ENCODE measurements at regions not wholly inside any gene's neighbourhood (a gene's known extent, or its start where the extent isn't known, plus 50 kb on each side); places are given as distances from the start of the nearest gene placed in this dataset.

- 100% methylated on average over 3 of the region's 5 CpGs for WGBS (ENCODE audit: insufficient coverage)
These were observed 256.7 kb upstream of the PGRMC2 start for GRCh38 chr4:128544272-128544671.

GRCh38 chr4:128543696-128544095 is 256.1 kb upstream of the PGRMC2 start:
- WGBS (ENCODE audit: insufficient coverage): 60% methylated on average over 2 of the region's 6 CpGs
- Histone ChIP-seq H3K9me3 (no peaks in the 10 kb centered on the region), H3K4me1 (ENCODE audit: control insufficient read depth in 1 of 2, extremely low read depth in 1 of 2, insufficient read depth in 2 of 2, low read length in 2 of 2) (no peaks in the 10 kb centered on the region), H3K4me3 (ENCODE audit: control insufficient read depth in 1 of 2, extremely low read depth in 1 of 2, low read length in 1 of 2) (no peak overlapping the region), H3K36me3 (ENCODE audit: control insufficient read depth in 2 of 2, extremely low read depth in 1 of 2, insufficient read depth in 1 of 2, low read length in 1 of 2) (no peaks in the 10 kb centered on the region), H3K27me3 (replicated peaks in 1 of 2; ENCODE audit: control insufficient read depth in 2 of 2, extremely low read depth in 1 of 2, insufficient read depth in 2 of 2, low read length in 1 of 2) (peaks cover 0 to 5% of the 10 kb centered on the region in 2 experiments), H3K27ac (ENCODE audit: low read length) (no peak overlapping the region)
- POLR2A ChIA-PET: no interaction called here
- no peaks in the 10 kb centered on the region for H3K36me3 Mint-ChIP-seq
- CTCF ChIA-PET: no interaction called here
- H3K27ac Mint-ChIP-seq: no peak overlapping the region
- ATAC-seq (replicated peaks in 1 of 4): no peak
- H3K4me3 Mint-ChIP-seq: no peak overlapping the region
- peaks cover 5 to 10% of the 10 kb centered on the region in 2 donors for H3K27me3 Mint-ChIP-seq
- no peaks in the 10 kb centered on the region for H3K4me1 Mint-ChIP-seq
- DNase-seq: no peak
- no peaks in the 10 kb centered on the region for H3K9me3 Mint-ChIP-seq

More at GRCh38 chr4:128544272-128544671, 256.7 kb upstream of the PGRMC2 start:
- H3K4me1 Mint-ChIP-seq: no peaks in the 10 kb centered on the region
- ATAC-seq (replicated peaks in 1 of 4) (no peak), DNase-seq (no peak)
- Histone ChIP-seq H3K27me3 (replicated peaks in 1 of 2; ENCODE audit: control insufficient read depth in 2 of 2, extremely low read depth in 1 of 2, insufficient read depth in 2 of 2, low read length in 1 of 2) (no peaks in the 10 kb centered on the region), H3K36me3 (ENCODE audit: control insufficient read depth in 2 of 2, extremely low read depth in 1 of 2, insufficient read depth in 1 of 2, low read length in 1 of 2) (no peaks in the 10 kb centered on the region), H3K4me1 (ENCODE audit: control insufficient read depth in 1 of 2, extremely low read depth in 1 of 2, insufficient read depth in 2 of 2, low read length in 2 of 2) (no peaks in the 10 kb centered on the region), H3K9me3 (no peaks in the 10 kb centered on the region), H3K27ac (ENCODE audit: low read length) (no peak overlapping the region), H3K4me3 (ENCODE audit: control insufficient read depth in 1 of 2, extremely low read depth in 1 of 2, low read length in 1 of 2) (no peak overlapping the region)
- H3K4me3 Mint-ChIP-seq: no peak overlapping the region
- POLR2A ChIA-PET: no interaction called here
- H3K9me3 Mint-ChIP-seq: no peaks in the 10 kb centered on the region
- CTCF ChIA-PET: no interaction called here
- no peak overlapping the region for H3K27ac Mint-ChIP-seq
- H3K36me3 Mint-ChIP-seq: no peaks in the 10 kb centered on the region
- peaks cover 5 to 10% of the 10 kb centered on the region in 2 donors for H3K27me3 Mint-ChIP-seq

GRCh38 chr4:128542047-128542446 is 254.4 kb upstream of the PGRMC2 start:
- Mint-ChIP-seq H3K4me3 (no peak overlapping the region), H3K9me3 (no peaks in the 10 kb centered on the region), H3K36me3 (no peaks in the 10 kb centered on the region), H3K27ac (no peak overlapping the region), H3K4me1 (no peaks in the 10 kb centered on the region), H3K27me3 (peaks cover 4 to 5% of the 10 kb centered on the region in 2 donors)
- WGBS (ENCODE audit: insufficient coverage): 76% methylated on average over 3 of the region's 3 CpGs
- Histone ChIP-seq H3K27ac (ENCODE audit: low read length) (no peak overlapping the region), H3K4me1 (ENCODE audit: control insufficient read depth in 1 of 2, extremely low read depth in 1 of 2, insufficient read depth in 2 of 2, low read length in 2 of 2) (no peaks in the 10 kb centered on the region), H3K4me3 (ENCODE audit: control insufficient read depth in 1 of 2, extremely low read depth in 1 of 2, low read length in 1 of 2) (no peak overlapping the region), H3K27me3 (replicated peaks in 1 of 2; ENCODE audit: control insufficient read depth in 2 of 2, extremely low read depth in 1 of 2, insufficient read depth in 2 of 2, low read length in 1 of 2) (peaks cover 0 to 9% of the 10 kb centered on the region in 2 experiments), H3K36me3 (ENCODE audit: control insufficient read depth in 2 of 2, extremely low read depth in 1 of 2, insufficient read depth in 1 of 2, low read length in 1 of 2) (no peaks in the 10 kb centered on the region), H3K9me3 (no peaks in the 10 kb centered on the region)
- CTCF ChIA-PET: no interaction called here
- POLR2A ChIA-PET: interaction anchor here in 1 of 2 donors (0.5 kb wide), 1 partner anchor 574 kb away, joined by 4 read pairs; no protein-coding TSS in a partner anchor
- ATAC-seq (replicated peaks in 1 of 4): no peak
- DNase-seq: no peak

- H3K4me3 Mint-ChIP-seq: no peak overlapping the region
These were observed 252.5 kb upstream of the PGRMC2 start for GRCh38 chr4:128540122-128540521.

GRCh38 chr4:128538111-128538882 is 250.7 kb upstream of the PGRMC2 start:
- Mint-ChIP-seq H3K4me3 (no peak overlapping the region), H3K4me1 (no peaks in the 10 kb centered on the region), H3K36me3 (no peaks in the 10 kb centered on the region), H3K27ac (no peak overlapping the region), H3K27me3 (peaks cover 5 to 11% of the 10 kb centered on the region in 2 donors), H3K9me3 (no peaks in the 10 kb centered on the region)
- Histone ChIP-seq H3K9me3 (no peaks in the 10 kb centered on the region), H3K4me3 (ENCODE audit: control insufficient read depth in 1 of 2, extremely low read depth in 1 of 2, low read length in 1 of 2) (no peak overlapping the region), H3K4me1 (ENCODE audit: control insufficient read depth in 1 of 2, extremely low read depth in 1 of 2, insufficient read depth in 2 of 2, low read length in 2 of 2) (no peaks in the 10 kb centered on the region), H3K36me3 (ENCODE audit: control insufficient read depth in 2 of 2, extremely low read depth in 1 of 2, insufficient read depth in 1 of 2, low read length in 1 of 2) (no peaks in the 10 kb centered on the region), H3K27me3 (replicated peaks in 1 of 2; ENCODE audit: control insufficient read depth in 2 of 2, extremely low read depth in 1 of 2, insufficient read depth in 2 of 2, low read length in 1 of 2) (peaks cover 0 to 19% of the 10 kb centered on the region in 2 experiments), H3K27ac (ENCODE audit: low read length) (no peak overlapping the region)
- WGBS (ENCODE audit: insufficient coverage): 92% methylated on average over 12 of the region's 13 CpGs
- no peak for ATAC-seq (replicated peaks in 1 of 4)
- DNase-seq: no peak
- CTCF ChIA-PET: no interaction called here
- POLR2A ChIA-PET: no interaction called here

More at GRCh38 chr4:128540122-128540521, 252.5 kb upstream of the PGRMC2 start:
- Histone ChIP-seq H3K9me3 (no peaks in the 10 kb centered on the region), H3K27me3 (replicated peaks in 1 of 2; ENCODE audit: control insufficient read depth in 2 of 2, extremely low read depth in 1 of 2, insufficient read depth in 2 of 2, low read length in 1 of 2) (peaks cover 0 to 18% of the 10 kb centered on the region in 2 experiments), H3K27ac (ENCODE audit: low read length) (no peak overlapping the region), H3K4me3 (ENCODE audit: control insufficient read depth in 1 of 2, extremely low read depth in 1 of 2, low read length in 1 of 2) (no peak overlapping the region), H3K36me3 (ENCODE audit: control insufficient read depth in 2 of 2, extremely low read depth in 1 of 2, insufficient read depth in 1 of 2, low read length in 1 of 2) (no peaks in the 10 kb centered on the region), H3K4me1 (ENCODE audit: control insufficient read depth in 1 of 2, extremely low read depth in 1 of 2, insufficient read depth in 2 of 2, low read length in 2 of 2) (no peaks in the 10 kb centered on the region)
- WGBS (ENCODE audit: insufficient coverage): 92% methylated on average over 2 of the region's 3 CpGs
- DNase-seq (no peak), ATAC-seq (replicated peaks in 1 of 4) (no peak)
- ChIA-PET POLR2A (no interaction called here), CTCF (no interaction called here)
- H3K36me3 Mint-ChIP-seq: no peaks in the 10 kb centered on the region
- H3K27ac Mint-ChIP-seq: no peak overlapping the region
- H3K27me3 Mint-ChIP-seq: peaks cover 4 to 9% of the 10 kb centered on the region in 2 donors
- H3K9me3 Mint-ChIP-seq: no peaks in the 10 kb centered on the region
- no peaks in the 10 kb centered on the region for H3K4me1 Mint-ChIP-seq

DNA sequence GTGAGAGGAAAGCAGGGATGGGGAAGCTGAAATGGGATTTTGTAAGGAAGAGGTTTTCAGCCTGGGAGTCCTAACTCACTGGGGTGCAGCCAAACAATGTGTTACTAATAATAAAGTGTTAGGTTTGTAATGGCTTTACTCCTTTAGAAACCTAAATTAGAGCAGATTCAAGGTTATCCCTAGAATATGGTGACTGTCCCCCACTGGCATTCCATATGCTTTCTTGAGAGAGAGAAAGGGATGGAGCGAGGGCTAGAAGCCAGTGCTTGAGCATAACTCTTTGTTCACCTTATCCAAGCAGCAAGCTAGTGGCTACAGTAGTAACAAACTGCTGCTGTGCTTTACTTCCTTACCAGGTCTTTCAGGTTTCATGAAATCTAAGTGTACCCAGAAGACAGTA is 249.1 kb upstream of the PGRMC2 start:
- no peak overlapping the region for H3K27ac Mint-ChIP-seq
- H3K4me3 ChIP-seq (ENCODE audit: control insufficient read depth in 1 of 2, extremely low read depth in 1 of 2, low read length in 1 of 2): no peak overlapping the region
- POLR2A ChIA-PET: no interaction called here

More for the DNA sequence above, 249.1 kb upstream of the PGRMC2 start:
- Mint-ChIP-seq H3K36me3 (no peaks in the 10 kb centered on the region), H3K4me1 (no peaks in the 10 kb centered on the region), H3K27me3 (peaks cover 10 to 11% of the 10 kb centered on the region in 2 donors), H3K4me3 (no peak overlapping the region), H3K9me3 (no peaks in the 10 kb centered on the region)
- DNase-seq (no peak), ATAC-seq (replicated peaks in 1 of 4) (no peak)
- no peaks in the 10 kb centered on the region for H3K9me3 ChIP-seq
- H3K27me3 ChIP-seq (replicated peaks in 1 of 2; ENCODE audit: control insufficient read depth in 2 of 2, extremely low read depth in 1 of 2, insufficient read depth in 2 of 2, low read length in 1 of 2): peaks cover 0 to 19% of the 10 kb centered on the region in 2 experiments
- no peak overlapping the region for H3K27ac ChIP-seq (ENCODE audit: low read length)
- no CpG with 5 or more reads among the region's 1 CpG for WGBS (ENCODE audit: insufficient coverage)
- no peaks in the 10 kb centered on the region for H3K36me3 ChIP-seq (ENCODE audit: control insufficient read depth in 2 of 2, extremely low read depth in 1 of 2, insufficient read depth in 1 of 2, low read length in 1 of 2)
- no peaks in the 10 kb centered on the region for H3K4me1 ChIP-seq (ENCODE audit: control insufficient read depth in 1 of 2, extremely low read depth in 1 of 2, insufficient read depth in 2 of 2, low read length in 2 of 2)
- CTCF ChIA-PET: no interaction called here

Data from T-cell (primary cell).